ENCODE measurements at regions not wholly inside any gene's neighbourhood (a gene's known extent, or its start where the extent isn't known, plus 50 kb on each side); places are given as distances from the start of the nearest gene placed in this dataset.

- Histone ChIP-seq H3K4me1 (ENCODE audit: insufficient read depth, low read length, severe bottlenecking) (peaks cover 10% of the 10 kb centered on the region), H3K9me3 (ENCODE audit: low read length) (no peaks in the 10 kb centered on the region), H3K4me2 (ENCODE audit: low read length) (no peak overlapping the region), H4K20me1 (ENCODE audit: insufficient read depth, low read length) (no peaks in the 10 kb centered on the region), H3F3A (ENCODE audit: insufficient read depth, low read length) (no peaks in the 10 kb centered on the region), H3K27ac (ENCODE audit: low read depth, low read length, poor library complexity, severe bottlenecking) (no peak overlapping the region), H3K36me3 (ENCODE audit: insufficient read depth, low read length) (no peaks in the 10 kb centered on the region), H2AFZ (ENCODE audit: low read length) (no peak overlapping the region), H3K4me3 (ENCODE audit: low read depth, low read length, poor library complexity, severe bottlenecking) (no peak overlapping the region), H3K79me2 (ENCODE audit: insufficient read depth, low read length) (no peaks in the 10 kb centered on the region), H3K9me2 (ENCODE audit: low read depth, low read length) (no peaks in the 10 kb centered on the region), H3K27me3 (ENCODE audit: insufficient read depth, low read length) (no peaks in the 10 kb centered on the region), H3K9ac (ENCODE audit: low read length) (no peak overlapping the region)
- TF ChIP-seq CTCF (IDR thresholded peaks at IDR 0.05; ENCODE audit: low read length): no peak
- no peak for TF ChIP-seq EZH2 (IDR thresholded peaks at IDR 0.05; ENCODE audit: borderline replicate concordance, low read length)
These were observed 66.3 kb upstream of the AKAP13 start for GRCh38 chr15:85314146-85314545.

GRCh38 chr15:85314633-85315032 is 65.8 kb upstream of the AKAP13 start:
- no peaks in the 10 kb centered on the region for H3K9me2 ChIP-seq (ENCODE audit: low read depth, low read length)
- no peaks in the 10 kb centered on the region for H3K9me3 ChIP-seq (ENCODE audit: low read length)
- no peak overlapping the region for H3K9ac ChIP-seq (ENCODE audit: low read length)
- no peak overlapping the region for H3K4me2 ChIP-seq (ENCODE audit: low read length)
- no peaks in the 10 kb centered on the region for H4K20me1 ChIP-seq (ENCODE audit: insufficient read depth, low read length)
- peaks cover 10% of the 10 kb centered on the region for H3K4me1 ChIP-seq (ENCODE audit: insufficient read depth, low read length, severe bottlenecking)
- no peak overlapping the region for H3K27ac ChIP-seq (ENCODE audit: low read depth, low read length, poor library complexity, severe bottlenecking)
- no peak overlapping the region for H2AFZ ChIP-seq (ENCODE audit: low read length)
- no peaks in the 10 kb centered on the region for H3K27me3 ChIP-seq (ENCODE audit: insufficient read depth, low read length)
- no peaks in the 10 kb centered on the region for H3K36me3 ChIP-seq (ENCODE audit: insufficient read depth, low read length)
- H3K79me2 ChIP-seq (ENCODE audit: insufficient read depth, low read length): no peaks in the 10 kb centered on the region
- TF ChIP-seq EZH2 (IDR thresholded peaks at IDR 0.05; ENCODE audit: borderline replicate concordance, low read length) (no peak), CTCF (IDR thresholded peaks at IDR 0.05; ENCODE audit: low read length) (no peak)
- H3F3A ChIP-seq (ENCODE audit: insufficient read depth, low read length): no peaks in the 10 kb centered on the region
- H3K4me3 ChIP-seq (ENCODE audit: low read depth, low read length, poor library complexity, severe bottlenecking): no peak overlapping the region

GRCh38 chr15:85316244-85316934 is 64.0 kb upstream of the AKAP13 start:
- H3K36me3 ChIP-seq (ENCODE audit: insufficient read depth, low read length): no peaks in the 10 kb centered on the region
- H3K4me3 ChIP-seq (ENCODE audit: low read depth, low read length, poor library complexity, severe bottlenecking): no peak overlapping the region
- H4K20me1 ChIP-seq (ENCODE audit: insufficient read depth, low read length): no peaks in the 10 kb centered on the region
- no peaks in the 10 kb centered on the region for H3K9me2 ChIP-seq (ENCODE audit: low read depth, low read length)
- H3K79me2 ChIP-seq (ENCODE audit: insufficient read depth, low read length): no peaks in the 10 kb centered on the region
- no peaks in the 10 kb centered on the region for H3K9me3 ChIP-seq (ENCODE audit: low read length)
- no peak overlapping the region for H2AFZ ChIP-seq (ENCODE audit: low read length)
- H3K27ac ChIP-seq (ENCODE audit: low read depth, low read length, poor library complexity, severe bottlenecking): no peak overlapping the region
- H3K4me1 ChIP-seq (ENCODE audit: insufficient read depth, low read length, severe bottlenecking): peaks cover 10% of the 10 kb centered on the region
- no peak for TF ChIP-seq CTCF (IDR thresholded peaks at IDR 0.05; ENCODE audit: low read length)
- TF ChIP-seq EZH2 (IDR thresholded peaks at IDR 0.05; ENCODE audit: borderline replicate concordance, low read length): no peak
- no peaks in the 10 kb centered on the region for H3F3A ChIP-seq (ENCODE audit: insufficient read depth, low read length)
- no peaks in the 10 kb centered on the region for H3K27me3 ChIP-seq (ENCODE audit: insufficient read depth, low read length)
- no peak overlapping the region for H3K9ac ChIP-seq (ENCODE audit: low read length)
- H3K4me2 ChIP-seq (ENCODE audit: low read length): no peak overlapping the region

All from OCI-LY1 (cell line).